NCI-H1092 treated with DMSO at 0.1 percent for 48 hours (cell line): ENCODE measurements at regions not wholly inside any gene's neighbourhood (a gene's known extent, or its start where the extent isn't known, plus 50 kb on each side); places are given as distances from the start of the nearest gene placed in this dataset.
"Not testable (repeated sequence)": the region's sequence is repeated elsewhere in the genome, so short reads cannot be mapped to it uniquely, and the experiment has no call there.

Experiments used
- DNase-seq: peaks from one replicate; lab custom pipeline; 2025; lab: John Stamatoyannopoulos, UW

GRCh38 chr20:17873410-17874270 lies 95.0 kb downstream of the SNX5 start:
- peak; percentile 75 for DNase-seq

DNA sequence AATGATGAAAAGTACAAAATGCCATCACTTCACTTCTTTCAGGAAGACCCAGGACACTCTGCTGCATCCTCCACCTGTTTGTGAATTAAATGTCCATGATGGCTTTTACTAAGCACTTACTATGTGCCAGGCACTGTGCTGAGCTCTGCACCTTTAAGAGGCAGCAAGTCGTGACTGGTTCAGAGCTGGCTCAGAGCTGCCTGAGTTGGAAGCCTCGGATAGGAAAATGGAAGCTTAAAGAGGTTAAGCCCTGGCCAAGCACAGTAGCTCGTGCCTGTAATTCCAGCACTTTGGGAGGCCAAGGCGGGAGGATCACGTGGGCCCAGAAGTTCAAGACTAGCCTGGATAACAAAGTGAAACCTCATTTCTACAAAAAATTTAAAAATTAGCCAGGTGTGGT lies 95.6 kb downstream of the SNX5 start:
- no peak for DNase-seq

- DNase-seq: no peak
These were observed 96.2 kb downstream of the SNX5 start for GRCh38 chr20:17872434-17872833.

- DNase-seq: no peak
These were observed 96.7 kb downstream of the SNX5 start for GRCh38 chr20:17871886-17872285.

GRCh38 chr20:17871181-17871580 lies 97.4 kb downstream of the SNX5 start:
- DNase-seq: no peak

DNA sequence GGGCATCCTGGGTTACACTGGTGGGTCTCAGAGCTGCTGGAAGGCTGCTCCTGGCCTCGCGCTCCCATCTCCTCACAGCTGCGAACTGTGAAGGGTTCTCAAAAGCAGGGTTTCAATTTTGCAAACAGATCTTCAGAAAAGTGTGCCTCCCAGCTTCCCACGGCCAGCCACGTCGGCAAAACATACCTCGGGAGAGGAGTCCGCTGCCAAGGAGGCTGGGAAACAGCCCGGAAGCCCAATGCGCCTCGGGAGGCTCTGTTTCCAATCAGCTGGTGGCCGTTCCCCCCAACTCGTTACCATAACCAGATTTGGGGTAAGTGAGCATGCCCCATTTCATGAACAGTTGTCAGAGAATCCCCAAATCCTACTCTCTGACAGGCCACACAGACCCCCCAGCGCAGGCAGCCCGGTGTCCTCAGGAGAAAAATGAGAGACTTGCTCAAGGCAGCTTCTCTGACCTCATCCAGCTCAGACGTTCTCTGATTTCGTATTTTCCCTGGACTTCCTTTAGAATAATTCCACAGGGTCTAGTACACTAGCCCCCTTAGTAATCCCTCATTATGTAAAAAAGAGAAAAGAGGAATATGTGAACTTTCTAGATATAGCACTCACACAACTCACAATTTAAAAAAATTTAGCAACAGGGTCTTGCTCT lies 98.4 kb downstream of the SNX5 start:
- DNase-seq: no peak

DNA sequence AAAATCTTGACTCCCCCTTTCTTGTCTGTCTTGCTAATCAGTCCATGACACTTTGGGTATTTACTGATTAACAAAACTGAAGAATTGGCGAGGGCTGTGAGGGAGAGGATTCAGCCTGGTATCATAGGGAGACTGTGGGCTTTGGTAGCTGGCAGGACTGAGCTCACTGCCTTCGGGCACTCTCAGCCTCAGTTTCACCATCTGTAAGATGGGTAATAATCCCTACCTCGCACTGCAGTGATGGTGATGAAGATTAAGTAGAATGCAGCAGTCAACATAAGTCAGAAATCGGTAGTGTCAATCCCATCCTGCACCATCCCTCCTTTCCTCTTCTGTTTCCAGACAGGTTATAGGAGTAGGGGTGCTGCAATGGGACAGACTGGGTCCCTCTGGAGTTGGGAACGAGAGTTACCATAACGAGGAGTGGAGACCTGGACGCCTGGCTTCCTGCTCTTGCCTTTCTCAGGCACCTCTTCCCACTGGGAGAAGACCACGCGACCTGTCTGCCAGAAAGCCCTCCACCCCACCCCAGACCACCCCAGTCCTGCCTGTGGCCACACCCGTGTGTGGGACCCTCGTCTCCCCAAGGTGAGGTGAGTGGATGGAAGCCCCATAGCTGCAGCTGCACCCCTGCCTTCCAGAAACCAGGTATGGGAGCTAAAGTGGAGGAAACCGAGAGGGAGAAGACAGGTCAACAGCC lies 99.1 kb downstream of the SNX5 start:
- DNase-seq: no peak

GRCh38 chr20:17868700-17869231 lies 99.8 kb downstream of the SNX5 start:
- DNase-seq: no peak

DNA sequence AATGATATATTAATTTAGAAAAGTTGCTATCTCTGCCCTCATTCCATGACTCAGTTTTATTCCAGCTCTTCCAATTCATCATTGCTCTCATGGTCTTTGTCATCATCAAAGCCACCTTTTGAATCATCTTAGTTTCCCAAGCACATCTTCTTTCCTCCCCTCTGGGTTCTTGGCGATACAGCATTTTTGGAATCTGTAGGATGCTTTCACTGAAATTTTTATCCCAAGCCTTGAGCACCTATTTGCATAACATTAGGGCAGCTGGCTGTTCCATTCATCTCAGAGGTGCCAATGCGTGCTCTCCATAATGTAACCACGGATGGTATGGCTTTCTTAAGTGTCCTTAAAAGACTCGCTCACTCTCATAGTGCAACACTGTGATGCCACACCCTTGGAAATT lies 100.4 kb downstream of the SNX5 start:
- no peak for DNase-seq

- DNase-seq: no peak
These were observed 101.3 kb downstream of the SNX5 start for GRCh38 chr20:17867131-17867925.

DNA sequence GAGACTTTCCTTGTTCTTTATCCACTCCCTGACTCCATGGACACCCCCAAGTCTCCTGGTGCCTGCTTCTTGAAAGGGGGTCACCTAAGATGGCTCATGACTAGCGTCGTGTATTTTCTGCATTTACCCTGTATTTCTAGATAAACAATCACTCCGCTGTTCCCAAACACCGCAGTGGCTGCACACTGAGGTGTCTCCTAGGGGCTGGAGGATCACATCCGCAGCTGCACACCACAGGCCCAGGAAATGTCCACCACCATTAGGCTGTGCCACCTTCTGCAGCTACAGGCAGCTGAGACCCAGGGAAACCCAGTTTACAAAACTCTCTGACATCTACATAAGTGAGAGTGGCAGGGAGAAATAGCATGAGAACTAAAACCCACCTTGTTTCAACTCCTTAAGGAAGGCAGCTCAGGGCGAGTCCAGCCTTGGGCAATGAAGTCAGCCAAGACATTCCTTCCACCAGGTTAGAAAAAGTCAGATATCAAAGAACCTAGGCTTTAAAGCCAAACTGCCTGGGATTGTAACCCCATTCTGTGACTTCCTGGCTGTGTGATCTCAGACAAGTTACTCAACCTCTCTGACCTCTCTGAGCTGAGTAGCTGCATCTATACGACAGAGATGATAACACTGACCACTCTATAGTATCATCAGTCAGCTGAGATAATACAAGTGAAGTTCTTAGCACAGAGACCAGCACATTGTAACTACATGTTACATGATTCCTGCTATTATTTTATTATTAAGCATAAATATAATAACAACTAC lies 102.2 kb downstream of the SNX5 start:
- no peak for DNase-seq

DNA sequence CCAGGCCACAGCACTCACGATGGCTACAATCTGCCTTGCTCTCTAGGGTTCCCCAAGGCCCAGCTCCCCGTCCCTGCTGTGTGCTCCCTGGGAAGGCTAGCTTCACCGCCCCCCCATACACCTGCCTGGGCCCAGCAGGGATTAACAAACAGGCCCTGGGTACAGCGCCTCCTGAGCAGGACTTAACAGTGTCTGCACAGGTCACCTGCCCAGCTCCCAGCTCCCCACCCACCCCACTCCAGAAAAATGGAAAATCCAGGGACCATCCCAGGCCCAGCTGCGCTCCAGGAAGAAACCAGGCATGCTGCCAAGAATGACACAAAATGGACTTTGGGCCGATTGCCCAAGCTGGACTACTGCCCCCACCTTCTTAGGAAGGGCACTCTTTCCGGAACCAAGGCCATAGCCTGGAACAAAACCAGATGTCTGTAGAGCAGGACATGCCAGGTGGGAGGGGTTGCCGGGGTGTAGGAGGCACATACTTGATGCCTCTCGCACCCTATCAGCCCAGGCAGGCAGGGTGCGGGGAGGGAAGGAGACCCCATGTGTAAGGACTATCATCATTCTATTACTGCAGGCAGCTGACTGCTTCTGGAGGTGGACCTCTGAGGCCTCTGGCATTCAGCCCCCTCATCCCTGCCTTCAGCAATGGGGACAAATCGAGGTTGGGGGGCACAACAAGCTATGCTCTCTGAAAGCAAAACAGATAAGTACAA lies 104.9 kb downstream of the SNX5 start:
- DNase-seq: no peak

GRCh38 chr20:17863209-17863576 lies 105.4 kb downstream of the SNX5 start:
- DNase-seq: no peak

- DNase-seq: no peak
These were observed 106.4 kb downstream of the SNX5 start for GRCh38 chr20:17862171-17862570.

- DNase-seq: not testable (repeated sequence)
These were observed 107.0 kb downstream of the SNX5 start for GRCh38 chr20:17861620-17862019.

DNA sequence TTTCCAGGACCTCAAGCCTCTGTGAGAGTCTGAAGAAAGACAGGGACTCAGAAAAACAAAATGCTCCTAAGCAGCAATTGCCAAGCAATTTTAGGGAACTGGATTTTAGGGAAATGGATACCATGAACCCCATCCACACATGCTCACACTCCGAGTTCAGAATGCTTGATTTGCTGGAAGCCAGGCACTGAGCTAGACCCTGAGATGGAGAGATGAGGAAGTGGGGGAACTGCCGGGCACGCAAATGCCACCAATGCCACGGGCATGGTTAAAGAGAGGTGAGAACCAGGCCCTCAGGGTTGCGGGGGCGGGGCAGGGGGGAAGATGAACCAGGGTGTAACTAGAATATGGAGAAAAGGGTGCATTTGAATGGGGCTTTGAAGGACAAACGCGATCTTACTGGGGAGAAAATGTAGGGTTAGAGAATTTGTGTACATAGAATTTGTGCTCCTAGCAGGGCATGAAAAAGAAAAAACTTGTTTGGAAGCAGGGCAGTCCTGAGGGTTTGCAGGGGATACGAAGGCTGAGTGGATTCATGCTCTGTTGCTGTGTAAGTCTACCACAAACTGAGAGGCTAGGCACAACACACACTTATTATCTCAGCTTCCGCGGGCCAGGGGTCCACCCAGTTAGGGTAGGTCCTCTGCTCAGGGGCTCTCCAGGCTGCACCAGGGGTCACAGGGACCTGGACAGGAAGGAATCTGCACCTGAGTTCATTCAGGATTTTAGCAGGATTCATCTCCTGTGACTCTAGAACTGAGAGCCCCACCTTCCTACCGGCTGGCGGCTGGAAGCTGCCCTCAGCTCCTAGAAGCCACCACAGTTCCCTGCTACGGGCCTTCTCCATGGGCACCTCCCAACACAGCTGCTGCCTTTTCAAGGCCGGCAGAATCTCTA lies 108.0 kb downstream of the SNX5 start:
- DNase-seq: no peak

- DNase-seq: peak; percentile 71
These were observed 108.9 kb downstream of the SNX5 start for GRCh38 chr20:17859616-17860232.

DNA sequence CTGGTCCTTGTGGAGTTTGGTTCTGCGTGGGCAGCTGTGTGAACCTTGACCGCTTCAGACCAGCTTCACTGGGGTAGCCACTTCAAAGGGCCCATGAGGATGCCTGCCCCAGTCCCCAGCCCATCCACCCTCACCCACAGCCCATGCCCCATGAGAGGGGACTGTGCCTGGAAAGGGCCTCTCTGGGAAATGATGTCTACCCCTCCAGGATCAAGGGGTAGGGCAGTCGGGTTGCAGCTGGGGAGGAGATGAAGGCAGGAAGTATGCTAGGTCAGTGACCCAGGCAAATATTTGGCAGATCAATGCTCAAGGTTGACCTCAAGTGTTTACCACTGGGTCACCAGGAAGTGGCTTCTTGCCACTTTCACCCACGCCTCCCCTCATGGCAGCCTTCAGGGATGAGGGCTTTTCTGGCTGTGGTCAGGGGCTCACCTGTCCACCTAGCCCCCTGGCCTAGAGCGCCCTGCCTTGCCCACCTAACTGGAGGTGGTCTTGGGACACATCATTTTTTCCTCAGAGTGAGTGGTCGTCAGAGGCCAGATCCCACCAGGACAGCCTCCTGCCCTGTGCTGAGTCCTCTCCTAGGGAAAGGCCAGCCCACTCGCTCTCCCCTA lies 109.5 kb downstream of the SNX5 start:
- no peak for DNase-seq
